Lower leg skin (tissue), 3 donors: ENCODE measurements at regions not wholly inside any gene's neighbourhood (a gene's known extent, or its start where the extent isn't known, plus 50 kb on each side); places are given as distances from the start of the nearest gene placed in this dataset.

Experiments used
- POLR2A ChIP-seq, 2 donors: fragments of 450-650 bp; IDR thresholded peaks; one replicate each; pipeline ENCODE4 v1.6.1; 2016 to 2017; ENCODE audit warnings: antibody characterized with exemption in 2 of 2, mild to moderate bottlenecking in 1 of 2, moderate library complexity in 1 of 2
- TF ChIP-seq, protein P1 (sequence below), 3 donors: fragments of 450-650 bp; IDR thresholded peaks; one replicate each; pipeline ENCODE4 v1.5.1; 2016; ENCODE audit warnings: antibody characterized with exemption in 3 of 3, mild to moderate bottlenecking in 3 of 3, moderate library complexity in 2 of 3

DNA sequence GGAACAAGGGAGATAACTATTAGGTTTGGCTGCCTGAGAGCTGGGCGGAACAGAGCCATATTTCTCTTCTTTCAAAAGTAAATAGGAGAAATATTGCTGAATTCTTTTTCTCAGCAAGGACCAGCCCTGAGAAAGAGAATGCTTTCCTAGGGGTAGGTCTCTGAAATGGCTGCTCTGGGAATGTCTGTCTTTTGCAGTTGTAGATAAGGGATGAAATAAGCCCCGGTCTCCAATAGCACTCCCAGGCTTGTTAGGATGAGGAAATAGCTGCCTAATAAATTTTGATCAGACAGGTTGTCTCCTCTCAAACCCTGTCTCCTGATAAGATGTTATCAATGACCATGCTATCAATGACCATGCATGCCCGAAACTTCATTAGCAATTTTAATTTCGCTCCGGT, 207.8 kb upstream of the KIT start:
- TF ChIP-seq, protein P1, sequence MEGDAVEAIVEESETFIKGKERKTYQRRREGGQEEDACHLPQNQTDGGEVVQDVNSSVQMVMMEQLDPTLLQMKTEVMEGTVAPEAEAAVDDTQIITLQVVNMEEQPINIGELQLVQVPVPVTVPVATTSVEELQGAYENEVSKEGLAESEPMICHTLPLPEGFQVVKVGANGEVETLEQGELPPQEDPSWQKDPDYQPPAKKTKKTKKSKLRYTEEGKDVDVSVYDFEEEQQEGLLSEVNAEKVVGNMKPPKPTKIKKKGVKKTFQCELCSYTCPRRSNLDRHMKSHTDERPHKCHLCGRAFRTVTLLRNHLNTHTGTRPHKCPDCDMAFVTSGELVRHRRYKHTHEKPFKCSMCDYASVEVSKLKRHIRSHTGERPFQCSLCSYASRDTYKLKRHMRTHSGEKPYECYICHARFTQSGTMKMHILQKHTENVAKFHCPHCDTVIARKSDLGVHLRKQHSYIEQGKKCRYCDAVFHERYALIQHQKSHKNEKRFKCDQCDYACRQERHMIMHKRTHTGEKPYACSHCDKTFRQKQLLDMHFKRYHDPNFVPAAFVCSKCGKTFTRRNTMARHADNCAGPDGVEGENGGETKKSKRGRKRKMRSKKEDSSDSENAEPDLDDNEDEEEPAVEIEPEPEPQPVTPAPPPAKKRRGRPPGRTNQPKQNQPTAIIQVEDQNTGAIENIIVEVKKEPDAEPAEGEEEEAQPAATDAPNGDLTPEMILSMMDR (IDR thresholded peaks at IDR 0.05) = no peak
- no peak for TF ChIP-seq POLR2A (IDR thresholded peaks at IDR 0.05)
